ENCODE measurements at regions not wholly inside any gene's neighbourhood (a gene's known extent, or its start where the extent isn't known, plus 50 kb on each side); places are given as distances from the start of the nearest gene placed in this dataset.

DNA sequence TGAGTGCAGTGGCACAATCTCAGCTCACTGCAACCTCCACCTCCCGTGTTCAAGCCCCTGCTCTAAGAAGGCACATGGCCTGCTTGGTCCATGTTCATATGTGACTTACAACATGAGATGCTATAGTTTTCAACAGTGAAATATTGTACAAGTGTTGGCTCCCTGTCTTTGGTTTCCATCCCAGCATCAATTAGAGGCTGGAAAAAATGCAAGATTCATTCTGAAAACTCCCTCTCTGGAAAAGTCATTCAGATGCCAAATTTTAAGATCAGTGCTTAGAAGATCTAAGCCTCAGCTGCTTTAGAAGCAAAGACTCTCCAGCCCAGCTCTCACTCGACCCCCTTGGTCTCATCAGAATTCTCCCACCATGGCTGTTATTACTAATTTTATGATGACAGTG is 398.9 kb downstream of the KIF16B start:
- no peak for DNase-seq (ENCODE audit: low read depth)
- TF ChIP-seq, protein P1, sequence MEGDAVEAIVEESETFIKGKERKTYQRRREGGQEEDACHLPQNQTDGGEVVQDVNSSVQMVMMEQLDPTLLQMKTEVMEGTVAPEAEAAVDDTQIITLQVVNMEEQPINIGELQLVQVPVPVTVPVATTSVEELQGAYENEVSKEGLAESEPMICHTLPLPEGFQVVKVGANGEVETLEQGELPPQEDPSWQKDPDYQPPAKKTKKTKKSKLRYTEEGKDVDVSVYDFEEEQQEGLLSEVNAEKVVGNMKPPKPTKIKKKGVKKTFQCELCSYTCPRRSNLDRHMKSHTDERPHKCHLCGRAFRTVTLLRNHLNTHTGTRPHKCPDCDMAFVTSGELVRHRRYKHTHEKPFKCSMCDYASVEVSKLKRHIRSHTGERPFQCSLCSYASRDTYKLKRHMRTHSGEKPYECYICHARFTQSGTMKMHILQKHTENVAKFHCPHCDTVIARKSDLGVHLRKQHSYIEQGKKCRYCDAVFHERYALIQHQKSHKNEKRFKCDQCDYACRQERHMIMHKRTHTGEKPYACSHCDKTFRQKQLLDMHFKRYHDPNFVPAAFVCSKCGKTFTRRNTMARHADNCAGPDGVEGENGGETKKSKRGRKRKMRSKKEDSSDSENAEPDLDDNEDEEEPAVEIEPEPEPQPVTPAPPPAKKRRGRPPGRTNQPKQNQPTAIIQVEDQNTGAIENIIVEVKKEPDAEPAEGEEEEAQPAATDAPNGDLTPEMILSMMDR (IDR thresholded peaks at IDR 0.05; ENCODE audit: insufficient read depth, low read length, poor library complexity, severe bottlenecking): no peak
- Histone ChIP-seq H3K4me3 (ENCODE audit: low read depth, low read length) (no peak overlapping the region), H3K27me3 (ENCODE audit: control insufficient read depth, insufficient read depth, low read length) (no peaks in the 10 kb centered on the region), H3K36me3 (ENCODE audit: control insufficient read depth, insufficient read depth, low read length) (no peaks in the 10 kb centered on the region)

GRCh38 chr20:16173044-16173443 is 400.2 kb downstream of the KIF16B start:
- TF ChIP-seq, protein P1 (IDR thresholded peaks at IDR 0.05; ENCODE audit: insufficient read depth, low read length, poor library complexity, severe bottlenecking): no peak
- Histone ChIP-seq H3K36me3 (ENCODE audit: control insufficient read depth, insufficient read depth, low read length) (no peaks in the 10 kb centered on the region), H3K27me3 (ENCODE audit: control insufficient read depth, insufficient read depth, low read length) (no peaks in the 10 kb centered on the region), H3K4me3 (ENCODE audit: low read depth, low read length) (no peak overlapping the region)
- DNase-seq (ENCODE audit: low read depth): no peak

DNA sequence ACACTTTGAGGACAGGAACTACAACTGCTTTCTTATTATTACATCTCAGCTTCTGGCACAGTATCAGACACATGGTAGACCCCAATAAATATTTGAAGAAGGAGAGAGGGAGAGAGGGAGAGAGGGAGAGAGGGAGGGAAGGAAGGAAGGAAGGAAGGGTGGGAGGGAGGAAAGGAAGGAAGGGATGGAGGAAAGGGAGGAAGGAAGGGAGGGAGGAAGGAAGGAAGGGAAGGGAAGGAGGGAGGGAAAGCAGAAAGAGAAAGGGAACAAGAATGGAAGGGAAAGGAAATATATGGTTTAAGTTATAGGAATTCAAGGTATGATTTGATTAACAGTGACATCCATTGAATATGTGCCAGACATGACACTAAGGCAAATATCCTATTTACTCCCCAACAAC is 402.1 kb downstream of the KIF16B start:
- Histone ChIP-seq H3K27me3 (ENCODE audit: control insufficient read depth, insufficient read depth, low read length) (no peaks in the 10 kb centered on the region), H3K4me3 (ENCODE audit: low read depth, low read length) (no peak overlapping the region), H3K36me3 (ENCODE audit: control insufficient read depth, insufficient read depth, low read length) (no peaks in the 10 kb centered on the region)
- TF ChIP-seq, protein P1 (IDR thresholded peaks at IDR 0.05; ENCODE audit: insufficient read depth, low read length, poor library complexity, severe bottlenecking): no peak
- DNase-seq (ENCODE audit: low read depth): no peak

GRCh38 chr20:16170406-16170971 is 402.8 kb downstream of the KIF16B start:
- no peaks in the 10 kb centered on the region for H3K27me3 ChIP-seq (ENCODE audit: control insufficient read depth, insufficient read depth, low read length)

GRCh38 chr20:16167423-16168130 is 405.7 kb downstream of the KIF16B start:
- no peak for DNase-seq (ENCODE audit: low read depth)
- TF ChIP-seq, protein P1 (IDR thresholded peaks at IDR 0.05; ENCODE audit: insufficient read depth, low read length, poor library complexity, severe bottlenecking): no peak
- no peaks in the 10 kb centered on the region for H3K27me3 ChIP-seq (ENCODE audit: control insufficient read depth, insufficient read depth, low read length)
- no peaks in the 10 kb centered on the region for H3K36me3 ChIP-seq (ENCODE audit: control insufficient read depth, insufficient read depth, low read length)
- no peak overlapping the region for H3K4me3 ChIP-seq (ENCODE audit: low read depth, low read length)

More at GRCh38 chr20:16170406-16170971, 402.8 kb downstream of the KIF16B start:
- TF ChIP-seq, protein P1 (IDR thresholded peaks at IDR 0.05; ENCODE audit: insufficient read depth, low read length, poor library complexity, severe bottlenecking): no peak
- no peak for DNase-seq (ENCODE audit: low read depth)
- Histone ChIP-seq H3K36me3 (ENCODE audit: control insufficient read depth, insufficient read depth, low read length) (no peaks in the 10 kb centered on the region), H3K4me3 (ENCODE audit: low read depth, low read length) (no peak overlapping the region)

- Histone ChIP-seq H3K36me3 (ENCODE audit: control insufficient read depth, insufficient read depth, low read length) (no peaks in the 10 kb centered on the region), H3K27me3 (ENCODE audit: control insufficient read depth, insufficient read depth, low read length) (no peaks in the 10 kb centered on the region), H3K4me3 (ENCODE audit: low read depth, low read length) (no peak overlapping the region)
- TF ChIP-seq, protein P1 (IDR thresholded peaks at IDR 0.05; ENCODE audit: insufficient read depth, low read length, poor library complexity, severe bottlenecking): no peak
- DNase-seq (ENCODE audit: low read depth): no peak
Observed at GRCh38 chr20:16166737-16167136, 406.5 kb downstream of the KIF16B start.
